ENCODE measurements at regions not wholly inside any gene's neighbourhood (a gene's known extent, or its start where the extent isn't known, plus 50 kb on each side); places are given as distances from the start of the nearest gene placed in this dataset.

DNA sequence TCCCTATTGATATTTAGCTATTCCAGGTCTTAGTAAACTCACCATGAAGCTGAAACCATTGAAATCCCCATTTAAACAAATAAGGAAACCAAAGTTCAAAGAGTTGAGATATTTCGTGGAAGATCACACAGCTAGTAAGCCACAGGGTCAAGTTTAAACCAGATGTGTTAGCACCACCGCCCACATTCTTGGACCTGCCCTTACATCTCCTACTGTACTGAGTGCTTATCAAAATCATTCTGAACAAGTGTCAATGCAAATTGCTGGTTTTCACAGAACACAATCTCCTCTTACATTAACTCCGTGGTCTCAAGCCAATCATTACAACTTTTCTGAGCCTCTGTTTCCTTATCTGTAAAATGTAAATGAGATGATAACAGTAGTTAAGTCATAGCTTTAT, 676.2 kb downstream of the CDH11 start:
- H3K27ac ChIP-seq (ENCODE audit: control insufficient read depth, insufficient read depth), result no peak overlapping the region

DNA sequence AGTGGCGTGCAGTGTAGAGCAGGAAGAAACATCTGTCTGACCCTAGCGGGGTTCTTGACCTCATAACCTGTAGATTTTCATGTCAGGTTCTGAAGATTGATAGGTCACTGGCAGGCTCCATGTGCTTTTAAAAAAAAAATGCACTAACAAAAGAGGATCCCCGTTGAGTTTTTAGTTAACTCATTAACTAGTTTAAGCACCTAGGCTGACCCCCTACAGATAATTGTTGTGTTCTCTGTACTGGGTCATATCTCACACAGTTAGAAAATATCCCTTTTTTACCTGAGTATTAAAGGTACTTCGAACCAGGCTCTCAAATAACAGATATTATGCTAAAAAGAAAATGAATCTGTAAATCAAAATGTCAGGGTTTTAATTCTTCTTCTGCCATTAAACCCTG, 676.6 kb downstream of the CDH11 start:
- POLR2A ChIA-PET, result no interaction called here
- Histone ChIP-seq H4K20me1 (ENCODE audit: control insufficient read depth, insufficient read depth) (no peaks in the 10 kb centered on the region), H3K4me1 (ENCODE audit: control insufficient read depth, insufficient read depth, low read length) (no peaks in the 10 kb centered on the region), H3K79me2 (ENCODE audit: control insufficient read depth, insufficient read depth, low read length) (no peaks in the 10 kb centered on the region), H3K27ac (ENCODE audit: control insufficient read depth, insufficient read depth) (no peak overlapping the region), H3K4me3 (no peak overlapping the region), H3K27me3 (replicated peaks in 1 of 2; ENCODE audit: control insufficient read depth in 2 of 2, insufficient read depth in 2 of 2, low read length in 1 of 2) (no peaks in the 10 kb centered on the region), H3K36me3 (ENCODE audit: control insufficient read depth in 2 of 2, insufficient read depth in 2 of 2, low read length in 1 of 2) (no peaks in the 10 kb centered on the region), H3K4me2 (ENCODE audit: control insufficient read depth, insufficient read depth) (no peak overlapping the region), H2AFZ (ENCODE audit: control insufficient read depth, low read depth, low read length) (no peak overlapping the region), H3K9ac (ENCODE audit: control insufficient read depth, insufficient read depth, low read length) (no peak overlapping the region), H3K9me3 (replicated peaks; ENCODE audit: control insufficient read depth, insufficient read depth, low read length) (no peaks in the 10 kb centered on the region)
- 18% methylated on average over 4 of the region's 4 CpGs for WGBS (ENCODE audit: insufficient coverage, insufficient replicate concordance, low lambda C conversion rate, missing lambda C conversion rate)
- TF ChIP-seq, protein P1, sequence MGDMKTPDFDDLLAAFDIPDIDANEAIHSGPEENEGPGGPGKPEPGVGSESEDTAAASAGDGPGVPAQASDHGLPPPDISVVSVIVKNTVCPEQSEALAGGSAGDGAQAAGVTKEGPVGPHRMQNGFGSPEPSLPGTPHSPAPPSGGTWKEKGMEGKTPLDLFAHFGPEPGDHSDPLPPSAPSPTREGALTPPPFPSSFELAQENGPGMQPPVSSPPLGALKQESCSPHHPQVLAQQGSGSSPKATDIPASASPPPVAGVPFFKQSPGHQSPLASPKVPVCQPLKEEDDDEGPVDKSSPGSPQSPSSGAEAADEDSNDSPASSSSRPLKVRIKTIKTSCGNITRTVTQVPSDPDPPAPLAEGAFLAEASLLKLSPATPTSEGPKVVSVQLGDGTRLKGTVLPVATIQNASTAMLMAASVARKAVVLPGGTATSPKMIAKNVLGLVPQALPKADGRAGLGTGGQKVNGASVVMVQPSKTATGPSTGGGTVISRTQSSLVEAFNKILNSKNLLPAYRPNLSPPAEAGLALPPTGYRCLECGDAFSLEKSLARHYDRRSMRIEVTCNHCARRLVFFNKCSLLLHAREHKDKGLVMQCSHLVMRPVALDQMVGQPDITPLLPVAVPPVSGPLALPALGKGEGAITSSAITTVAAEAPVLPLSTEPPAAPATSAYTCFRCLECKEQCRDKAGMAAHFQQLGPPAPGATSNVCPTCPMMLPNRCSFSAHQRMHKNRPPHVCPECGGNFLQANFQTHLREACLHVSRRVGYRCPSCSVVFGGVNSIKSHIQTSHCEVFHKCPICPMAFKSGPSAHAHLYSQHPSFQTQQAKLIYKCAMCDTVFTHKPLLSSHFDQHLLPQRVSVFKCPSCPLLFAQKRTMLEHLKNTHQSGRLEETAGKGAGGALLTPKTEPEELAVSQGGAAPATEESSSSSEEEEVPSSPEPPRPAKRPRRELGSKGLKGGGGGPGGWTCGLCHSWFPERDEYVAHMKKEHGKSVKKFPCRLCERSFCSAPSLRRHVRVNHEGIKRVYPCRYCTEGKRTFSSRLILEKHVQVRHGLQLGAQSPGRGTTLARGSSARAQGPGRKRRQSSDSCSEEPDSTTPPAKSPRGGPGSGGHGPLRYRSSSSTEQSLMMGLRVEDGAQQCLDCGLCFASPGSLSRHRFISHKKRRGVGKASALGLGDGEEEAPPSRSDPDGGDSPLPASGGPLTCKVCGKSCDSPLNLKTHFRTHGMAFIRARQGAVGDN (IDR thresholded peaks at IDR 0.05), result no peak
- TF ChIP-seq RFX5 (IDR thresholded peaks at IDR 0.05; ENCODE audit: low read depth, low read length) (no peak), SMARCA5 (IDR thresholded peaks at IDR 0.05) (no peak)
- TF ChIP-seq, protein P2, sequence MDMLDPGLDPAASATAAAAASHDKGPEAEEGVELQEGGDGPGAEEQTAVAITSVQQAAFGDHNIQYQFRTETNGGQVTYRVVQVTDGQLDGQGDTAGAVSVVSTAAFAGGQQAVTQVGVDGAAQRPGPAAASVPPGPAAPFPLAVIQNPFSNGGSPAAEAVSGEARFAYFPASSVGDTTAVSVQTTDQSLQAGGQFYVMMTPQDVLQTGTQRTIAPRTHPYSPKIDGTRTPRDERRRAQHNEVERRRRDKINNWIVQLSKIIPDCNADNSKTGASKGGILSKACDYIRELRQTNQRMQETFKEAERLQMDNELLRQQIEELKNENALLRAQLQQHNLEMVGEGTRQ (IDR thresholded peaks at IDR 0.05; ENCODE audit: borderline replicate concordance, low read depth, low read length), result no peak
- SMC1A ChIA-PET (ENCODE audit: uncharacterized antibody, unreplicated experiment), result interaction anchor here (1.7 kb wide), 1 partner anchor 15 kb away, joined by 6 read pairs; no protein-coding TSS in a partner anchor
- no peak for DNase-seq (ENCODE audit: low read depth, low spot score)
- ATAC-seq, result peak; percentile 27; the same call in 2 of the 3 replicates
- in situ Hi-C loops (cut with MboI), result no loop called here
- CTCF ChIA-PET, result interaction anchor here (1.0 kb wide), 1 partner anchor 10 kb away, joined by 3 read pairs; no protein-coding TSS in a partner anchor
- FAIRE-seq, result no peak
- RAD21 ChIA-PET (ENCODE audit: unreplicated experiment), result interaction anchor here (0.9 kb wide), 1 partner anchor 8 kb away, joined by 4 read pairs; no protein-coding TSS in a partner anchor
- BruUV-seq (replicated peaks), result no TSS peak
- intact Hi-C loops (cut with micrococcal nuclease; ENCODE audit: unreplicated experiment), result no loop called here

More for the DNA sequence above, 676.2 kb downstream of the CDH11 start:
- intact Hi-C loops (cut with micrococcal nuclease; ENCODE audit: unreplicated experiment), result no loop called here
- no peaks in the 10 kb centered on the region for H3K9me3 ChIP-seq (replicated peaks; ENCODE audit: control insufficient read depth, insufficient read depth, low read length)
- H3K36me3 ChIP-seq (ENCODE audit: control insufficient read depth in 2 of 2, insufficient read depth in 2 of 2, low read length in 1 of 2), result no peaks in the 10 kb centered on the region
- RAD21 ChIA-PET (ENCODE audit: unreplicated experiment), result interaction anchor here (0.9 kb wide), 1 partner anchor 8 kb away, joined by 4 read pairs; no protein-coding TSS in a partner anchor
- no peaks in the 10 kb centered on the region for H3K27me3 ChIP-seq (replicated peaks in 1 of 2; ENCODE audit: control insufficient read depth in 2 of 2, insufficient read depth in 2 of 2, low read length in 1 of 2)
- BruUV-seq (replicated peaks), result no TSS peak
- H3K79me2 ChIP-seq (ENCODE audit: control insufficient read depth, insufficient read depth, low read length), result no peaks in the 10 kb centered on the region
- no peaks in the 10 kb centered on the region for H3K4me1 ChIP-seq (ENCODE audit: control insufficient read depth, insufficient read depth, low read length)
- no peak overlapping the region for H3K9ac ChIP-seq (ENCODE audit: control insufficient read depth, insufficient read depth, low read length)
- SMC1A ChIA-PET (ENCODE audit: uncharacterized antibody, unreplicated experiment), result interaction anchor here (0.9 to 1.7 kb wide), 3 partner anchors 15 to 120 kb away, joined by 3 to 6 read pairs (median 3); no protein-coding TSS in a partner anchor
- no peak overlapping the region for H2AFZ ChIP-seq (ENCODE audit: control insufficient read depth, low read depth, low read length)
- CTCF ChIA-PET, result interaction anchor here (1.0 kb wide), 1 partner anchor 10 kb away, joined by 3 read pairs; no protein-coding TSS in a partner anchor
- no peak overlapping the region for H3K4me2 ChIP-seq (ENCODE audit: control insufficient read depth, insufficient read depth)
- WGBS (ENCODE audit: insufficient coverage, insufficient replicate concordance, low lambda C conversion rate, missing lambda C conversion rate), result 19% methylated on average over 3 of the region's 3 CpGs
- H3K4me3 ChIP-seq, result no peak overlapping the region
- H4K20me1 ChIP-seq (ENCODE audit: control insufficient read depth, insufficient read depth), result no peaks in the 10 kb centered on the region
- peak; percentile 71 for ATAC-seq
- POLR2A ChIA-PET, result no interaction called here
- DNase-seq (ENCODE audit: low read depth, low spot score), result no peak
- no peak for FAIRE-seq
- in situ Hi-C loops (cut with MboI), result no loop called here
- TF ChIP-seq TCF7 (IDR thresholded peaks at IDR 0.05; ENCODE audit: borderline replicate concordance), result no peak
- TF ChIP-seq NR2F1 (conservative IDR thresholded peaks at IDR 0.05), result peak; percentile 96
